ENCODE measurements at regions not wholly inside any gene's neighbourhood (a gene's known extent, or its start where the extent isn't known, plus 50 kb on each side); places are given as distances from the start of the nearest gene placed in this dataset.

GRCh38 chr11:81339521-81339920 lies 1394.1 kb downstream of the FAM181B start:
- H3K27ac ChIP-seq (replicated peaks), result no peak overlapping the region
- no peak overlapping the region for H3K4me3 ChIP-seq (replicated peaks; ENCODE audit: insufficient read depth, low read length)
- no peaks in the 10 kb centered on the region for H3K27me3 ChIP-seq (ENCODE audit: insufficient read depth, poor library complexity, severe bottlenecking)
- TF ChIP-seq CTCF (IDR thresholded peaks at IDR 0.05; ENCODE audit: insufficient read depth, low read length) (no peak), GABPA (IDR thresholded peaks at IDR 0.05; ENCODE audit: low read depth) (no peak), POLR2AphosphoS5 (IDR thresholded peaks at IDR 0.05; ENCODE audit: low read depth) (no peak), SPI1 (IDR thresholded peaks at IDR 0.05; ENCODE audit: borderline replicate concordance, low read depth) (no peak)
- TF ChIP-seq, protein P1, sequence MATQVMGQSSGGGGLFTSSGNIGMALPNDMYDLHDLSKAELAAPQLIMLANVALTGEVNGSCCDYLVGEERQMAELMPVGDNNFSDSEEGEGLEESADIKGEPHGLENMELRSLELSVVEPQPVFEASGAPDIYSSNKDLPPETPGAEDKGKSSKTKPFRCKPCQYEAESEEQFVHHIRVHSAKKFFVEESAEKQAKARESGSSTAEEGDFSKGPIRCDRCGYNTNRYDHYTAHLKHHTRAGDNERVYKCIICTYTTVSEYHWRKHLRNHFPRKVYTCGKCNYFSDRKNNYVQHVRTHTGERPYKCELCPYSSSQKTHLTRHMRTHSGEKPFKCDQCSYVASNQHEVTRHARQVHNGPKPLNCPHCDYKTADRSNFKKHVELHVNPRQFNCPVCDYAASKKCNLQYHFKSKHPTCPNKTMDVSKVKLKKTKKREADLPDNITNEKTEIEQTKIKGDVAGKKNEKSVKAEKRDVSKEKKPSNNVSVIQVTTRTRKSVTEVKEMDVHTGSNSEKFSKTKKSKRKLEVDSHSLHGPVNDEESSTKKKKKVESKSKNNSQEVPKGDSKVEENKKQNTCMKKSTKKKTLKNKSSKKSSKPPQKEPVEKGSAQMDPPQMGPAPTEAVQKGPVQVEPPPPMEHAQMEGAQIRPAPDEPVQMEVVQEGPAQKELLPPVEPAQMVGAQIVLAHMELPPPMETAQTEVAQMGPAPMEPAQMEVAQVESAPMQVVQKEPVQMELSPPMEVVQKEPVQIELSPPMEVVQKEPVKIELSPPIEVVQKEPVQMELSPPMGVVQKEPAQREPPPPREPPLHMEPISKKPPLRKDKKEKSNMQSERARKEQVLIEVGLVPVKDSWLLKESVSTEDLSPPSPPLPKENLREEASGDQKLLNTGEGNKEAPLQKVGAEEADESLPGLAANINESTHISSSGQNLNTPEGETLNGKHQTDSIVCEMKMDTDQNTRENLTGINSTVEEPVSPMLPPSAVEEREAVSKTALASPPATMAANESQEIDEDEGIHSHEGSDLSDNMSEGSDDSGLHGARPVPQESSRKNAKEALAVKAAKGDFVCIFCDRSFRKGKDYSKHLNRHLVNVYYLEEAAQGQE (IDR thresholded peaks at IDR 0.05; ENCODE audit: insufficient replicate concordance, low read depth), result no peak
- no peak for DNase-seq (ENCODE audit: low read depth in 1 of 2, low spot score in 1 of 2)

GRCh38 chr11:81337756-81338155 lies 1395.9 kb downstream of the FAM181B start:
- Histone ChIP-seq H3K27me3 (ENCODE audit: insufficient read depth, poor library complexity, severe bottlenecking) (no peaks in the 10 kb centered on the region), H3K4me3 (replicated peaks; ENCODE audit: insufficient read depth, low read length) (no peak overlapping the region), H3K27ac (replicated peaks) (no peak overlapping the region)
- DNase-seq (ENCODE audit: low read depth in 1 of 2, low spot score in 1 of 2), result no peak
- TF ChIP-seq CTCF (IDR thresholded peaks at IDR 0.05; ENCODE audit: insufficient read depth, low read length) (no peak), POLR2AphosphoS5 (IDR thresholded peaks at IDR 0.05; ENCODE audit: low read depth) (no peak), SPI1 (IDR thresholded peaks at IDR 0.05; ENCODE audit: borderline replicate concordance, low read depth) (no peak), GABPA (IDR thresholded peaks at IDR 0.05; ENCODE audit: low read depth) (no peak)
- TF ChIP-seq, protein P1 (IDR thresholded peaks at IDR 0.05; ENCODE audit: insufficient replicate concordance, low read depth), result no peak

DNA sequence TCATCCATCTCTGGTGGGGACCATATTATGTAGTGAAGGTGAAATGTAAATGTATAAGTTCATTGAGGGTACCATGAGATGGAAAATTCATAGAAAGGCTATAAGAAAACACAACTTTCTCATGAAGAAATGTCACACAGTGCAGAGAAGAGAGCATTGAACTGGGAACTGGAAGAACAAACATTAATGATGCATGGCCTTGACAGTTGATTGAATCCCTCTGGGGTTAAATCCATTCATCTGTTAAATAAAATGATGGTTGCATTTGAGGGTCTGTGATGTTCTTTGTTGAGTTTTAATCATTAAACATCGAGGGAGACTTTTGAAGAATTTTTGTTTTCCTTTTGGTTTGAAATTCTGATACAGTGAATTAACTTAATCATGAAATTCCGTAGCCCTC lies 1401.4 kb downstream of the FAM181B start:
- TF ChIP-seq GABPA (IDR thresholded peaks at IDR 0.05; ENCODE audit: low read depth) (no peak), POLR2AphosphoS5 (IDR thresholded peaks at IDR 0.05; ENCODE audit: low read depth) (no peak), SPI1 (IDR thresholded peaks at IDR 0.05; ENCODE audit: borderline replicate concordance, low read depth) (no peak), CTCF (IDR thresholded peaks at IDR 0.05; ENCODE audit: insufficient read depth, low read length) (no peak)
- TF ChIP-seq, protein P1 (IDR thresholded peaks at IDR 0.05; ENCODE audit: insufficient replicate concordance, low read depth), result no peak
- Histone ChIP-seq H3K27me3 (ENCODE audit: insufficient read depth, poor library complexity, severe bottlenecking) (no peaks in the 10 kb centered on the region), H3K4me3 (replicated peaks; ENCODE audit: insufficient read depth, low read length) (no peak overlapping the region), H3K27ac (replicated peaks) (no peak overlapping the region)
- DNase-seq (ENCODE audit: low read depth in 1 of 2, low spot score in 1 of 2), result no peak

Measured in HL-60 (cell line).